ENCODE measurements at regions not wholly inside any gene's neighbourhood (a gene's known extent, or its start where the extent isn't known, plus 50 kb on each side); places are given as distances from the start of the nearest gene placed in this dataset.

- Histone ChIP-seq H3K36me3 (ENCODE audit: control insufficient read depth in 2 of 4, insufficient read depth in 4 of 4, low read length in 3 of 4) (no peaks in the 10 kb centered on the region), H3K23ac (ENCODE audit: insufficient read length) (no peak overlapping the region), H4K8ac (ENCODE audit: extremely low read depth, insufficient read depth, low read length) (no peak overlapping the region), H2BK12ac (ENCODE audit: low read depth, low read length) (no peak overlapping the region), H3K23me2 (ENCODE audit: low read depth, low read length) (no peaks in the 10 kb centered on the region), H3K9me3 (ENCODE audit: insufficient read depth in 2 of 2, low read depth in 1 of 2, low read length in 1 of 2) (no peaks in the 10 kb centered on the region), H4K5ac (ENCODE audit: insufficient read length, low read depth, low read length) (no peak overlapping the region), H3K27ac (ENCODE audit: low read depth, low read length) (no peak overlapping the region), H3K79me1 (ENCODE audit: low read depth, low read length) (no peaks in the 10 kb centered on the region), H2BK5ac (ENCODE audit: low read depth, low read length) (no peak overlapping the region), H2AK5ac (ENCODE audit: low read depth, low read length) (no peak overlapping the region), H2BK15ac (ENCODE audit: low read length) (no peak overlapping the region), H3K14ac (ENCODE audit: insufficient read length) (no peak overlapping the region), H2AFZ (ENCODE audit: low read length) (no peak overlapping the region), H4K20me1 (replicated peaks in 1 of 2; ENCODE audit: control insufficient read depth in 1 of 2, insufficient read depth in 2 of 2, low read length in 2 of 2) (no peaks in the 10 kb centered on the region), H3K79me2 (ENCODE audit: control insufficient read depth in 1 of 2, insufficient read depth in 2 of 2, low read length in 2 of 2) (no peaks in the 10 kb centered on the region), H3K4me1 (replicated peaks in 1 of 4; ENCODE audit: control insufficient read depth in 3 of 4, insufficient read depth in 4 of 4, low read length in 3 of 4) (no peaks in the 10 kb centered on the region; a peak in 1 of 7 replicates), H3K4me2 (ENCODE audit: insufficient read depth in 1 of 2, low read depth in 2 of 2, low read length in 2 of 2) (no peak overlapping the region), H3K56ac (replicated peaks; ENCODE audit: insufficient read length, low read depth, low read length) (no peak overlapping the region), H3K4me3 (ENCODE audit: extremely low read depth in 1 of 4, insufficient read depth in 2 of 4, low read depth in 3 of 4, low read length in 4 of 4) (no peak overlapping the region), H4K91ac (replicated peaks; ENCODE audit: insufficient read length, low read length) (no peak overlapping the region), H2BK20ac (ENCODE audit: low read length) (no peak overlapping the region), H3K27me3 (replicated peaks in 1 of 4; ENCODE audit: control insufficient read depth in 3 of 4, extremely low read depth in 1 of 4, insufficient read depth in 3 of 4, low read length in 3 of 4) (no peaks in the 10 kb centered on the region), H2BK120ac (replicated peaks; ENCODE audit: low read depth, low read length) (no peak overlapping the region), H3K9ac (replicated peaks in 1 of 4; ENCODE audit: extremely low read depth in 1 of 4, low read depth in 3 of 4, low read length in 3 of 4) (no peak overlapping the region), H3K18ac (ENCODE audit: extremely low read depth, low read length) (no peak overlapping the region), H3K4ac (replicated peaks; ENCODE audit: insufficient read length, low read depth, low read length) (no peak overlapping the region)
- no peak for TF ChIP-seq ZNF274 (IDR thresholded peaks at IDR 0.05; ENCODE audit: borderline replicate concordance, extremely low read depth, low read length)
- TF ChIP-seq EGR1 (IDR thresholded peaks at IDR 0.05; ENCODE audit: borderline replicate concordance, low read depth, low read length), result no peak
- TF ChIP-seq ASH2L (IDR thresholded peaks at IDR 0.05; ENCODE audit: low read length), result no peak
- no peak for TF ChIP-seq JUND (IDR thresholded peaks at IDR 0.05; ENCODE audit: low read length)
- TF ChIP-seq KDM5A (IDR thresholded peaks at IDR 0.05; ENCODE audit: low read length), result no peak
- TF ChIP-seq SIX5 (IDR thresholded peaks at IDR 0.05; ENCODE audit: low read depth, low read length), result no peak
- no peak for DNase-seq (ENCODE audit: low read depth in 1 of 2, low spot score in 2 of 2)
- no peak for FAIRE-seq
- ChIA-PET CTCF (ENCODE audit: partially characterized antibody) (no interaction called here), POLR2A (ENCODE audit: partially characterized antibody) (interaction anchor here (0.6 to 0.9 kb wide), 3 partner anchors 36 to 204 kb away, joined by 3 read pairs; partner anchors contain the start of gene ERRFI1)
- whole genome bisulfite sequencing, 2 experiments (ENCODE audit: extremely low coverage in 1 of 2, insufficient coverage in 1 of 2, insufficient read length in 1 of 2, insufficient replicate concordance in 2 of 2, low coverage in 1 of 2, low lambda C conversion rate in 2 of 2, missing lambda C conversion rate in 1 of 2), result 95% methylated on average over 5 of the region's 5 CpGs; no CpG with 5 or more reads in 1 of the 2 experiments
These were observed 110.7 kb upstream of the ERRFI1 start for GRCh38 chr1:8136766-8137165.

Measured in H1 (cell line).